ENCODE measurements at regions not wholly inside any gene's neighbourhood (a gene's known extent, or its start where the extent isn't known, plus 50 kb on each side); places are given as distances from the start of the nearest gene placed in this dataset.
"Not testable (repeated sequence)": the region's sequence is repeated elsewhere in the genome, so short reads cannot be mapped to it uniquely, and the experiment has no call there.

DNA sequence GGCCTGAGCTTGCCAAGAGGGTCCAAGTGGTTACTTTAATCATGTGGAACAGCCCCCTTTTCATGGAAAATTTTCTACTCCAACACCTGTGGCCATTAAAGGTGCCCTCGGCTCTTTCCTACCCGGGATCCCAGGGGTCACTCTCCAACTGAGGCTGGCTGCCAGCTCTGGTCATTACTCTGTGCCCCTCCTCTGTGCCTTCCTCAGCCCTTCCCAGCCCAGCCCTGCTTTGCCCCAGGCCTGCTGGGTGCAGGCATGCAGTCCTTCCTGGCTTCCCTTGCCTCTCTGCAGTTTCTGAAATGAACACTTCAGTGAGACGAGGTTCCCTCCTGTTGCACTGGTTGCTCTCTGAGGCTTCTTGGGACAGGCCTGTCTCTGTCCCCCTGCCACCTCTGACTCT is 951.1 kb upstream of the ZNF722 start:
- no peaks in the 10 kb centered on the region for H3K4me1 ChIP-seq
- peaks cover 0 to 59% (median 0%) of the 10 kb centered on the region in 3 donors for H3K9me3 ChIP-seq
- H3K4me3 ChIP-seq: no peak overlapping the region
- no peaks in the 10 kb centered on the region for H3K36me3 ChIP-seq
- H3K27ac ChIP-seq: no peak overlapping the region
- no peak for DNase-seq
- intact Hi-C loops (cut with DNase I): no loop called here
- 57 to 71% methylated on average over 3 of the region's 3 CpGs for WGBS, 2 donors
- no peak for TF ChIP-seq POLR2A (IDR thresholded peaks at IDR 0.05)
- TF ChIP-seq, protein P1, sequence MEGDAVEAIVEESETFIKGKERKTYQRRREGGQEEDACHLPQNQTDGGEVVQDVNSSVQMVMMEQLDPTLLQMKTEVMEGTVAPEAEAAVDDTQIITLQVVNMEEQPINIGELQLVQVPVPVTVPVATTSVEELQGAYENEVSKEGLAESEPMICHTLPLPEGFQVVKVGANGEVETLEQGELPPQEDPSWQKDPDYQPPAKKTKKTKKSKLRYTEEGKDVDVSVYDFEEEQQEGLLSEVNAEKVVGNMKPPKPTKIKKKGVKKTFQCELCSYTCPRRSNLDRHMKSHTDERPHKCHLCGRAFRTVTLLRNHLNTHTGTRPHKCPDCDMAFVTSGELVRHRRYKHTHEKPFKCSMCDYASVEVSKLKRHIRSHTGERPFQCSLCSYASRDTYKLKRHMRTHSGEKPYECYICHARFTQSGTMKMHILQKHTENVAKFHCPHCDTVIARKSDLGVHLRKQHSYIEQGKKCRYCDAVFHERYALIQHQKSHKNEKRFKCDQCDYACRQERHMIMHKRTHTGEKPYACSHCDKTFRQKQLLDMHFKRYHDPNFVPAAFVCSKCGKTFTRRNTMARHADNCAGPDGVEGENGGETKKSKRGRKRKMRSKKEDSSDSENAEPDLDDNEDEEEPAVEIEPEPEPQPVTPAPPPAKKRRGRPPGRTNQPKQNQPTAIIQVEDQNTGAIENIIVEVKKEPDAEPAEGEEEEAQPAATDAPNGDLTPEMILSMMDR (IDR thresholded peaks at IDR 0.05): no peak
- no peaks in the 10 kb centered on the region for H3K27me3 ChIP-seq

DNA sequence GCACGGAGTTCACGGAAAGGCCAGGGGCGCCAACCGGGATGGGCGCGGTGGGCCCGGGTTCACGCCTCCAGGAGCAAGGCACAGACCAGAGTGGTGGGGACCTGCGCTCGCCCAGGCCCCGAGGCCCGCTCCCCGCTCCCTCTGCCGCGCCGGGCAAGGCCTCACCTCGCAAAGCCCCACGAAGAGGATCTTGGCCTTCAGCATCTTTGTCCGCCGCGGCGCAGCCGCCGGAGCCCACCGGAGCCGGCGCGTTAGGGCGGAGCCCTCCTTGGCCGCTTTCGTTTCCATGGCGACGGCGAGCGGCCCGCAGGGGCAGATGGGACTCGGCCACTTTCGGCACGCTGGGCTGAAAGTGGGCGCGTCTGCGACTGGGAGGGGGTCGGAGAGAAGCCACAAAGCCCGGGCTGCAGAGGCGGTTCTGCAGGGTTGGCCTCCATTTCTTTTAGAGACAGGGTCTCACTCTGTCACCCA is 944.4 kb upstream of the ZNF722 start:
- WGBS, 2 donors: 33 to 53% methylated on average over 1 to 8 of the region's 45 CpGs

DNA sequence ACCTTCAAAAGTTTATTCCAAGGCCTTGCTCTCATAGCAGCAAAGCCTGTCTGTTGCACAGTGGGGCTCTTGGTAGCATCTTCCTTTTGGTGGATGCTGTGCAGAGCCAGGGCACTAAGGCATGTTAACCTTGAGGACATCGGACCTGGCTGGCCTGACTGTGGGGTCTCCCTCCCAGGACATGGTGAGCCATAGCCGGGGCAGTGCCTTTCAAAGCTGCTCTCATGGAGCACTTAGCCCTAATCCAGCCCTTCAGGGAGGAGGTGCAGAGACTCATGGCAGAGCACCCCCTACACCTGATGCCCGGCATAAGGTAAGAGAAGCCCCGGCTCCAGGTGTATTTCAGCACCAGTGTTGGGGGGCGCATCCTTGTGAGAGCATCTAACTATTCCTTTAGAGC is 941.4 kb upstream of the ZNF722 start:
- Histone ChIP-seq H3K27ac (no peak overlapping the region), H3K4me3 (no peak overlapping the region), H3K4me1 (no peaks in the 10 kb centered on the region), H3K36me3 (no peaks in the 10 kb centered on the region), H3K9me3 (peaks cover 0 to 72% (median 27%) of the 10 kb centered on the region in 3 donors), H3K27me3 (no peaks in the 10 kb centered on the region)
- WGBS, 2 donors: 83 to 85% methylated on average over 3 to 4 of the region's 5 CpGs
- intact Hi-C loops (cut with DNase I): no loop called here
- DNase-seq: no peak
- TF ChIP-seq, protein P1 (IDR thresholded peaks at IDR 0.05): no peak
- TF ChIP-seq POLR2A (IDR thresholded peaks at IDR 0.05): no peak

More for the DNA sequence above, 944.4 kb upstream of the ZNF722 start:
- intact Hi-C loops (cut with DNase I): no loop called here
- TF ChIP-seq POLR2A (IDR thresholded peaks at IDR 0.05): no peak
- TF ChIP-seq, protein P1 (IDR thresholded peaks at IDR 0.05): no peak
- H3K4me3 ChIP-seq: no peak overlapping the region
- peaks cover 0 to 66% (median 27%) of the 10 kb centered on the region in 3 donors for H3K9me3 ChIP-seq
- H3K36me3 ChIP-seq: no peaks in the 10 kb centered on the region
- H3K4me1 ChIP-seq: no peaks in the 10 kb centered on the region
- no peak for DNase-seq
- H3K27ac ChIP-seq: no peak overlapping the region
- no peaks in the 10 kb centered on the region for H3K27me3 ChIP-seq

DNA sequence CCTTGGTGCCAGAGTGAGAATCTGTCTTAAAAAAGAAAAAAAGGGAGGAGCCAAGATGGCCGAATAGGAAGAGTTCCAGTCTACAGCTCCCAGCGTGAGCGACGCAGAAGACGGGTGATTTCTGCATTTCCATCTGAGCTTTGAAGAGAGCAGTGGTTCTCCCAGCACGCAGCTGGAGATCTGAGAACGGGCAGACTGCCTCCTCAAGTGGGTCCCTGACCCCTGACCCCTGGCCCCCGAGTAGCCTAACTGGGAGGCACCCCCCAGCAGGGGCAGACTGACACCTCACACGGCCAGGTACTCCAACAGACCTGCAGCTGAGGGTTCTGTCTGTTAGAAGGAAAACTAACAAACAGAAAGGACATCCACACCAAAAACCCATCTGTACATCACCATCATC is 937.9 kb upstream of the ZNF722 start:
- H3K4me1 ChIP-seq; H3K27me3 ChIP-seq; H3K36me3 ChIP-seq; DNase-seq; intact Hi-C loops (cut with DNase I); H3K4me3 ChIP-seq; H3K27ac ChIP-seq: not testable (repeated sequence)
- H3K9me3 ChIP-seq: peaks cover 0 to 48% (median 14%) of the 10 kb centered on the region in 3 donors
- WGBS, 2 donors: 88 to 94% methylated on average over 6 of the region's 9 CpGs

DNA sequence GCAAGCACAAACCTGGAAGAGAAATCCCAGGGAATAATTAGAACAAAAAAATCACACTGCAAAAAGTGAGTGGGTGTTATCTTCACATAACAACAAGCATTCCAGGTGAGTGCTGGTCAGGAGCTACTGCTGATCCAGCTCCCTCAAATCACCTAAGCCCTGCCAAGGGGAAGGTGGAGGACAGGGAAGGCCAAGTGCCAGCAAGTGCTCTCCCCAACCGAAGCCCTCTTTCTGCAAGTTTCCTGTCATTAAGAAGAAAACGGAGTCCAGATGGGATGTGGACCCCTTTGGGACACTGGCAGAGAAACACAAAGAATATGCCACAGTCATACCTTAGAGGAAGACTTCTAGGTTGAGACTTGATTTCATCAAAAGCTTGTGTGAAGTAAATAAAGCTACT is 933.0 kb upstream of the ZNF722 start:
- intact Hi-C loops (cut with DNase I): no loop called here
- TF ChIP-seq POLR2A (IDR thresholded peaks at IDR 0.05): no peak
- TF ChIP-seq, protein P1 (IDR thresholded peaks at IDR 0.05): no peak
- Histone ChIP-seq H3K9me3 (peaks cover 0 to 16% (median 0%) of the 10 kb centered on the region in 3 donors), H3K4me1 (no peaks in the 10 kb centered on the region), H3K27me3 (no peaks in the 10 kb centered on the region), H3K4me3 (no peak overlapping the region), H3K27ac (no peak overlapping the region), H3K36me3 (no peaks in the 10 kb centered on the region)
- 29 to 49% methylated on average over 1 to 2 of the region's 2 CpGs for WGBS, 2 donors
- no peak for DNase-seq

DNA sequence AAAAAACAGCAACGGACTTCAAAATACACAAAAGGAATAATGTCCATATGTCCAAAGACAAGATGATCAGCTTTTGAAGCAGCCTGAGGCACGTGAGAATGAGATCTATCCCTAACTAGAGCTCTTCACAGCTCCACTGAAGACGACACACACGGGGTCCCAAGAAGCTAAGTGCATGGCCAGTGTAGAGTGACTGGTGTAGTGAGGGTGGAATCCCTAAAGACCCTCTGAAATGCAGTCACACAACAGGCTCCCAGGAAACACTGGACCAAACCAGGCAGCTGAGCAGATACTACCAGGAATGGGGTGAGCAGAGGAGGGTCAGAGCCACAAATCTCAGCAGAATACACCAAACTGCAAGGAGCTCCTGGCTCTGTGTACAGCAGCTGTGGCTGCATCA is 932.4 kb upstream of the ZNF722 start:
- H3K36me3 ChIP-seq; H3K4me1 ChIP-seq; DNase-seq; intact Hi-C loops (cut with DNase I); H3K27ac ChIP-seq; H3K27me3 ChIP-seq; H3K4me3 ChIP-seq: not testable (repeated sequence)
- peaks cover 0 to 16% (median 0%) of the 10 kb centered on the region in 3 donors for H3K9me3 ChIP-seq
- 44 to 52% methylated on average over 3 to 4 of the region's 4 CpGs for WGBS, 2 donors

Data from esophagus squamous epithelium (tissue), 5 donors.